IMR-90 (cell line): ENCODE measurements at regions not wholly inside any gene's neighbourhood (a gene's known extent, or its start where the extent isn't known, plus 50 kb on each side); places are given as distances from the start of the nearest gene placed in this dataset.

Experiments used
- ATAC-seq: fragments of 200-7000 bp; cut with Tn5 transposase; 2 replicates; pipeline ENCODE4 v1.9.1; 2020; ENCODE audit warnings: low read depth, mild to moderate bottlenecking, moderate library complexity
- BruUV-seq: library from RNA; stranded (reverse); fragments of 400-500 nt; replicated peaks from 2 replicates; lab custom pipeline; 2021; lab: Mats Ljungman, UMichigan
- CTCF ChIA-PET: fragments of 300-600 bp; formaldehyde crosslinking; extraction: SDS; loops from one replicate; lab custom pipeline; 2021; ENCODE audit warnings: antibody characterized with exemption; lab: Yijun Ruan, JAX
- POLR2A ChIA-PET: fragments of 300-600 bp; sonication (Branson Sonifier 250); formaldehyde crosslinking; loops from one replicate; lab custom pipeline; 2022; ENCODE audit warnings: antibody characterized with exemption; ENCODE audit not compliant: unreplicated experiment; lab: Charles Lee
- DNase-seq: peaks from one replicate; pipeline ENCODE4 v3.0.0; 2013
- H2AFZ ChIP-seq: replicated peaks from 2 replicates; pipeline ENCODE3; 2013; ENCODE audit warnings: low read length, mild to moderate bottlenecking; ENCODE audit not compliant: poor library complexity
- H2AK5ac ChIP-seq: 2 replicates; pipeline ENCODE4 v1.6.1; 2013; ENCODE audit warnings: low read depth, low read length, inconsistent platforms
- H2AK9ac ChIP-seq: replicated peaks from 2 replicates; pipeline ENCODE3; 2013; ENCODE audit warnings: mild to moderate bottlenecking, low read depth, low read length, moderate library complexity; ENCODE audit not compliant: poor library complexity
- H2BK120ac ChIP-seq: 2 replicates; pipeline ENCODE4 v1.6.1; 2013; ENCODE audit warnings: low read depth, low read length, inconsistent platforms
- H2BK15ac ChIP-seq: 3 replicates; pipeline ENCODE4 v1.6.1; 2013; ENCODE audit warnings: low read depth, low read length, inconsistent platforms
- H2BK20ac ChIP-seq: 2 replicates; pipeline ENCODE4 v1.6.1; 2013; ENCODE audit warnings: low read depth, mild to moderate bottlenecking, inconsistent platforms, low read length, moderate library complexity
- H2BK5ac ChIP-seq: 2 replicates; pipeline ENCODE4 v1.6.1; 2013; ENCODE audit warnings: mild to moderate bottlenecking, low read depth, low read length, inconsistent platforms; ENCODE audit not compliant: poor library complexity, severe bottlenecking
- H3K14ac ChIP-seq: replicated peaks from 2 replicates; pipeline ENCODE4 v1.6.1; 2013; ENCODE audit warnings: low read depth, low read length, inconsistent platforms
- H3K18ac ChIP-seq: 2 replicates; pipeline ENCODE4 v1.6.1; 2013; ENCODE audit warnings: low read depth, low read length, control low read depth
- H3K23ac ChIP-seq: 2 replicates; pipeline ENCODE4 v1.6.1; 2013; ENCODE audit warnings: low read depth, low read length, inconsistent platforms
- H3K27ac ChIP-seq: 2 replicates; pipeline ENCODE4 v1.5.1; 2013; ENCODE audit warnings: mild to moderate bottlenecking, control low read depth, low read length; ENCODE audit not compliant: insufficient read depth
- H3K27me3 ChIP-seq: 2 replicates; pipeline ENCODE4 v1.6.1; 2013; ENCODE audit warnings: low read length; ENCODE audit not compliant: control insufficient read depth, insufficient read depth
- H3K36me3 ChIP-seq: 2 replicates; pipeline ENCODE4 v1.6.1; 2013; ENCODE audit warnings: low read length, mixed read lengths; ENCODE audit not compliant: control insufficient read depth, insufficient read depth
- H3K4ac ChIP-seq: 2 replicates; pipeline ENCODE4 v1.6.1; 2013; ENCODE audit warnings: low read depth, low read length, inconsistent platforms
- H3K4me1 ChIP-seq: 2 replicates; pipeline ENCODE4 v1.6.1; 2013; ENCODE audit warnings: low read length, mixed read lengths; ENCODE audit not compliant: control insufficient read depth, insufficient read depth
- H3K4me2 ChIP-seq: 2 replicates; pipeline ENCODE4 v1.6.1; 2013; ENCODE audit warnings: low read depth, mild to moderate bottlenecking, control low read depth, low read length, moderate library complexity
- H3K4me3 ChIP-seq: 2 replicates; pipeline ENCODE4 v1.5.1; 2013; ENCODE audit warnings: low read depth, mild to moderate bottlenecking, control low read depth, low read length, moderate library complexity; ENCODE audit not compliant: insufficient read depth
- H3K56ac ChIP-seq: 2 replicates; pipeline ENCODE4 v1.6.1; 2013; ENCODE audit warnings: low read length, inconsistent platforms; ENCODE audit not compliant: insufficient read depth; ENCODE audit errors: extremely low read depth
- H3K79me1 ChIP-seq, 2 experiments: 2 replicates each; pipeline ENCODE4 v1.6.1; 2013; ENCODE audit warnings: low read length in 2 of 2, inconsistent platforms in 1 of 2, low read depth in 1 of 2
- H3K9ac ChIP-seq: 2 replicates; pipeline ENCODE4 v1.6.1; 2013; ENCODE audit warnings: low read depth, low read length, control low read depth
- H3K9me1 ChIP-seq: 2 replicates; pipeline ENCODE4 v1.6.1; 2013; ENCODE audit warnings: low read length, inconsistent platforms; ENCODE audit not compliant: insufficient read depth
- H3K9me3 ChIP-seq: 2 replicates; pipeline ENCODE4 v1.6.1; 2013; ENCODE audit warnings: low read length; ENCODE audit not compliant: control insufficient read depth, insufficient read depth
- H4K20me1 ChIP-seq: 2 replicates; pipeline ENCODE4 v1.6.1; 2013; ENCODE audit warnings: low read length, inconsistent platforms; ENCODE audit not compliant: insufficient read depth
- H4K5ac ChIP-seq: 2 replicates; pipeline ENCODE4 v1.6.1; 2013; ENCODE audit warnings: mild to moderate bottlenecking, low read depth, low read length, control low read depth
- H4K8ac ChIP-seq, 2 experiments: 2 replicates each; pipeline ENCODE4 v1.6.1; 2013; ENCODE audit warnings: low read depth in 2 of 2, low read length in 2 of 2, control low read depth in 1 of 2, inconsistent platforms in 1 of 2
- H4K91ac ChIP-seq: 2 replicates; pipeline ENCODE4 v1.6.1; 2013; ENCODE audit warnings: low read depth, low read length, inconsistent platforms; ENCODE audit not compliant: insufficient read depth
- BHLHE40 ChIP-seq: fragments of 150-350 bp; IDR thresholded peaks from 2 replicates; pipeline ENCODE4 v1.6.1; 2016; ENCODE audit warnings: mild to moderate bottlenecking, low read depth, low read length
- MXI1 ChIP-seq: IDR thresholded peaks from 2 replicates; pipeline ENCODE4 v1.6.1; 2012; ENCODE audit warnings: low read depth, mild to moderate bottlenecking, low read length, moderate library complexity, borderline replicate concordance
- WGBS, 2 experiments: methylation state at CpG; one replicate each; pipeline versions ENCODE4 v1.1.5 to v1.1.7; 2013; ENCODE audit warnings: missing lambda C conversion rate in 2 of 2; ENCODE audit not compliant: insufficient read length in 1 of 2; ENCODE audit errors: extremely low coverage in 2 of 2; 5-methylcytosine and 5-hydroxymethylcytosine counted together
- dilution Hi-C: fragments of 300-500 bp; cut with HindIII; formaldehyde crosslinking; loops from one replicate; pipeline ENCODE4 v1.14.3; 2018; ENCODE audit warnings: low sequenced_read_pairs; ENCODE audit not compliant: unreplicated experiment
- in situ Hi-C: fragments of 300-500 bp; cut with MboI; formaldehyde crosslinking; loops from 3 replicates; pipeline ENCODE4 v1.14.3; 2019; ENCODE audit warnings: low sequenced_read_pairs, inconsistent platforms, mixed read lengths
- intact Hi-C: fragments of 100-400 bp; cut with micrococcal nuclease; formaldehyde crosslinking; loops from 2 replicates; pipeline ENCODE4 v1.10.0; 2022

GRCh38 chr2:176997074-176997791 lies 215.4 kb upstream of the HNRNPA3 start:
- Histone ChIP-seq H3K36me3 (no peaks in the 10 kb centered on the region), H4K20me1 (no peaks in the 10 kb centered on the region), H3K4ac (no peak overlapping the region), H2BK20ac (no peak overlapping the region), H3K4me2 (no peak overlapping the region), H3K9me3 (no peaks in the 10 kb centered on the region), H3K23ac (no peak overlapping the region), H2AK9ac (no peak overlapping the region), H3K9me1 (no peaks in the 10 kb centered on the region), H3K27me3 (no peaks in the 10 kb centered on the region), H3K18ac (no peak overlapping the region), H3K27ac (no peak overlapping the region), H4K91ac (no peak overlapping the region), H3K4me1 (no peaks in the 10 kb centered on the region), H4K8ac (no peak overlapping the region), H2AK5ac (no peak overlapping the region), H2BK5ac (no peak overlapping the region), H3K4me3 (no peak overlapping the region), H3K79me1 (no peaks in the 10 kb centered on the region), H4K5ac (no peak overlapping the region), H2AFZ (no peak overlapping the region), H3K56ac (no peak overlapping the region), H2BK15ac (no peak overlapping the region), H3K14ac (no peak overlapping the region), H3K9ac (no peak overlapping the region), H2BK120ac (no peak overlapping the region)
- WGBS, 2 experiments, result 32% methylated on average over 3 of the region's 5 CpGs; no CpG with 5 or more reads in 1 of the 2 experiments
- ChIA-PET POLR2A (no interaction called here), CTCF (no interaction called here)
- ATAC-seq (no peak), DNase-seq (peak; percentile 72)
- in situ Hi-C loops, result no loop called here
- dilution Hi-C loops, result no loop called here
- BruUV-seq, result no TSS peak
- intact Hi-C loops, result no loop called here
- TF ChIP-seq BHLHE40 (no peak), MXI1 (no peak)
